ENCODE measurements at regions not wholly inside any gene's neighbourhood (a gene's known extent, or its start where the extent isn't known, plus 50 kb on each side); places are given as distances from the start of the nearest gene placed in this dataset.

DNA sequence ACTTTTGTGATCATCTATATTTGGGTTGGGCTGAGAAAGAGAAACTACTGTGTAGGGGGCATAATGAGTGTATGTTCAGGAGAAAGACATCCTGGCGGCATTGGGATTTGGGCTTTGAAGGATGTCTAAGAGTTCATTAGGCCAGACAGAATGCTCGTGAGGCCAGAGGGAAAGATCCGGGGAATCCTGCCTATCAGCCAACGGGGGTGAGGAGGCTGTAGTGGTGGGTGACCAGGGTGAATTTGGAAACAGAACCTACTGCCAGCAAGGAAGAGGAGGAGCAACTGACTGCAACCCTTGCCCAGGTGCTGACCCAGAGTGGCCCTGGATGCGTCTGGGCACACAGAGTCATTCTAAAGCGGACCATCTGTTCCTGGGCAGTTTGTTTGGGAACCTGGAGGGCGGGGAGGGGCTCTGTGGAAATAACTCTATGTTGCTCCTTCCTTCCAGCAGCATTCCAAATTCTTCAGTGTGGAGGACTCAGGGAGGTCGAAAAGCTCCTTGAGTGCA, 56.9 kb upstream of the ECE1 start:
- no peak for DNase-seq (ENCODE audit: low read depth, low spot score)

DNA sequence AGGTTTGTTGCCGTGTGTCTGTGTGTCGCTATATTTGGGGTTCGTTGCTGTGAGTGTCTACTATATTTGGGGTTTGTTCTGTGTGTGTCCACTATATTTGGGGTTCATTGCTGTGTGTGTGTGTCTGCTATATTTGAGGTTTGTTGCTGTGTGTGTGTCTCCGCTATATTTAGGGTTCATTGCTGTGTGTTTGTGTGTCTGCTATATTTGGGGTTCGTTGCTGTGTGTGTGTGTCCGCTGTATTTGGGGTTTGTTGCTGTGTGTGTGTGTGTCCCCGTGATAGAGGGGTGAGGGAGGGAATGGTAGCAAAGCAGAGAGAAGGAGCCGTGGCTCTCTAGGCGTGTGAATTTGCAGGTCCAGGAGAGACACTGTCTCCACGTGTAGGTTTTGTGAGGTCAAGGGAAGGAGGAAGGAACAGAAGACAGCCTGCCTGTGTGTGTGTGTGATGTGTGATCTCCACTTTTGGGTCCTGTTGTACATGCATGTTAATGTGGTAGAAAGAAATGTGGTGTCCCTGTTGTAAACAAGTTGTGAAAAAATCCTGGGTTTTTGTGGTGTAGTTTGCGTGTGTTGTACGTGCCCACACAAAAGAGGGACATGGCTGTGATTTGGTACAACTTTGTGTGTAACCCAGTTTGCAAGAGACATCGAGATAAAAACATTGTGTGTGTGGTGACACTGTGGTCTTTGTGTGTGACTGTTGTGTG, 56.3 kb upstream of the ECE1 start:
- no peak for DNase-seq (ENCODE audit: low read depth, low spot score)

DNA sequence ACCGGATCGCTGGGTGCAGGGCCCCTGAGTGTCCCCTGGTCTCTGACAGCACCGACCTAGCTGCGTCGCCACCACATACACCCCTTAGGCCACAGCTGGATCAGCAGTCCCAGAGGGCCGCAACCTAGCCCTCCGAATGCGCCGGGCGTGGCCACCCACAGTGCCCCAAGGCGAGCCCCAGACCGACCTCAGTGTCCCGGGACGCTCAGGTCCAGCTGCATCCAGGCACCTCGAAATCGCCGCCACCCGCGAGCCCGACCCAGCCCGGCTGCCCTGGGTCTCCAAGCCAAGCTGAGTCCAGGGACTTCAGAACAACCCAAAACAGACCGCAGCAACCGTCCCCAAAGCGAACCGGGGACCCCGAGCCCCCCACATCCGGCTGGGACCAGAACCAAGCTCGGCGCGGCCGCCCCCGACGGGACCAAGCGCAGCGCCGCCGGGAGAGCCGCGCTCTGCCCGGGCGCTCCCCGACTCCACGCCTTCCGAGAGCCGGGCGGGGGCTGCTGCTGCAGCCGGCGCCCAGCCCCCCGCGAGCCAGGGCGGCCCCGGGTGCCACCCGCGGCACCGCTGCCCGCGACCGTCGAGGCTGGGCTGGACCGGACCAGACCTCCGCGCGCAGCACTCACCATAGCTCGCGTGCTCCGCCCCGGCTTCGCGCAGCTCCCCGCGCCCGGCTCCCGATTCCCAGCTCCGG, 54.6 kb upstream of the ECE1 start:
- no peak for DNase-seq (ENCODE audit: low read depth, low spot score)

DNA sequence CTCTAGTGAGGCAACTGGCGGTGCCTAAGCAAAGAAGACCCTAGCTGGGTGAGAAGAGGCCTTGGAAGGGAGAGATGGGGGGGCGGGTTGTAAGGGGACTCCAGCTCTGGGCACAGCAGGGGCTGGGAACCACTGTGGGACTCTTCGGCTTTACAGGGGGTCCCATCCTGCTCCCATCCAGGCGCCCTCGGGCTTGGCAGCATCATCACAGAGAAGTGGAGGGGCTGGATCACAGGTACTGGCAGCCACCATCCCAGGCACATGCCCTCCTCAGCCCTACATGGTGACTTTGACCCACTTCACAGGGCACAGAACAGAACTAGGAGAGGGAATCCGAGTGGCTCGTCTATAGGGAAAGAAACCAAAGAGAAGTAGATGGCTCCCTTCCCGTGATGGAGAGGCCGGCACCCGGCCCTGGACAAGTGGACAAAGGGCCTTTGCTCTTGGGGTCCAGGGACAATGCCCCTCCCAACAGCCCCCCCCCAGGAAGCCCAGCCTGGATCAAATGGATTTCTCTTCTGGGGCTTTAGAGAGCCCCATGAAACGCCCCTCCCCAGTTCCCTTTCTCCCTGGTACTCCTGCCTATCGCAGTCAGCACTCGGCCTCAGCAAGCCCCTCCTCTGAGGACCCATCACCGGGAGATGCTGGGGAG, 54.0 kb upstream of the ECE1 start:
- no peak for DNase-seq (ENCODE audit: low read depth, low spot score)

DNA sequence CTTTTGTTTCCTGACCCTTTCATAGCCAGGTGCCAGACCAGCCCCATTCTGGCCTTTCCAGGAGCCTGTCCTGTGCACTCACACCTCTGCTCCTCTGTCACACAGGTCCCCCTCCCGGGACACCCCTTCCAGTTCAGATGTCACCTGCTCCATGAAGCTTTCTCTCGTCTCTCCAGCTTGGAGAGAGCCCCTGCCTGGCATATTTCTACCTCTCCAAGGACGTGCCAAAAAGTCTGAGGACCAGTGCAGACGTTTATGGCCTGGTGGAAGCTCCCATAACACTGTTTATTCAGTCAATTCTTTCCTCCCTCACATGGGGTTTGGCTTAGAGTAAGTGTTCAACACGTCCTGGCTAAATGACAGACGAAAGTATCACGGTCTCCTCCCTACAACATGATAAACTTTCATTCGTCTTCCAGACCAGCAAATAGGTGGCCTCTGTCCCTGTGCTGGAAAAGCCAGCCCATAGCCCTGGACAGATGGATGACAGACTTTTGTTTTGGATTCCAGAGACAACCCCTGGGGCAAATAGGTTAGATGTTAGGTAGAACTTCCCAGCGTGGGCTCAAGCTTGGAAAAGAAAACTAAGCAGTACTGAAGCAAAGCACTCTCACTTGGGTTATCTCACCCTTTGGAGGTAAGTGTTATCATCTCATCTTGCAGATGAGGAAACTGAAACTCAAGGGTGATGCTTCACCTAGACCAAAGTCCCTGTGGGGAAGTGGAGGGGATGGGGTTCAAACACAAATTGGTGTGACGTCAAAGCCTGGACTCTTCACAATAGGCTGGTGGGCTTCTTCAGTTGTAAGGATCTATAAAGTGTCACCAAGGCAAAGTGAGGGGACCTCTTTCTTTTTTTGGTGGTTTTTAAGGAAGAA, 52.9 kb upstream of the ECE1 start:
- DNase-seq (ENCODE audit: low read depth, low spot score), result no peak

DNA sequence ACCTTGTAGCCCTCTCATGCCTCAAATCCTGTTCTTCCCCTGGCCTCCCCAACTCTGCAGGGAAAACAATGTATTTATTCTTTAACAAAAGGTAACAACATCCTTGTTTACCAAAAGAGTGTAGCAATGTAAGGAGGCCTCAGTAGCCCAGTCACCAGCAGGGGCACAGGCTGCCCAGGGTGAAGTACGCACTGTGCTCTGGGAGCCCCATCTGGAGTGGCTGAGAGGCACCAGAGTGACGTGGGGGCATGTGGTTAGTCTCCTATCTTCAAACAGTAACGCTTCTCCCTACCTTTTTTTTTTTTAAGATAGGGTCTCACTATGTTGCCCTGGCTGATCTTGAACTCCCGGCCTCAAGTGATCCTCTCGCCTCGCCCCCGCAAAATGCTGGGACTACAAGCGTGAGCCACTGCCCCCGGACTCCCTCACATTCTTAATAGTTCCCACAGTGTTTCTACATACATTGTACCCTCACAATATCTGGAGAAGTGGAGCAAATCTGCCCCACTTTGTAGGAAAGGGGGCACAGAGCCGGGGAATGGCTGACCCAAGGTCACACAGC, 51.3 kb upstream of the ECE1 start:
- DNase-seq (ENCODE audit: low read depth, low spot score), result no peak

DNA sequence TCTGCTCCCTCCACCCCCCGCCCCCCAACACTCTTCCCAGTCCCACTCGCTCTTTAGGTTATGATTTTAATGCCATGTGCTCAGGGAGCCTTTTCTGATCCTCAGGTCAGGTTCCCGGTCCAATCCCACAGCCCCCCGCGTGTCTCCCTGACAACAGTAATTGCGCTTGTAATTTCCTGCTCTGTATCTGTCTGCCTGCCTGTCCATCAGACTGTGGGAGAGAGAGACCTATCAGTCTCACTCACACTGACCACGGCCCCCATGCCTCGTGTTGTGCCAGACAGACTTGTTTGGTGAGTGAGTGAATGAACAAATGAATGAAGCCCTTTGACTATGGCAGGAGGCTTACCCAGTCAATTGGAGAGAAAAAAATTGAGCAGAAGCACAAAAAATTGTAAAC, 50.8 kb upstream of the ECE1 start:
- no peak for DNase-seq (ENCODE audit: low read depth, low spot score)

DNA sequence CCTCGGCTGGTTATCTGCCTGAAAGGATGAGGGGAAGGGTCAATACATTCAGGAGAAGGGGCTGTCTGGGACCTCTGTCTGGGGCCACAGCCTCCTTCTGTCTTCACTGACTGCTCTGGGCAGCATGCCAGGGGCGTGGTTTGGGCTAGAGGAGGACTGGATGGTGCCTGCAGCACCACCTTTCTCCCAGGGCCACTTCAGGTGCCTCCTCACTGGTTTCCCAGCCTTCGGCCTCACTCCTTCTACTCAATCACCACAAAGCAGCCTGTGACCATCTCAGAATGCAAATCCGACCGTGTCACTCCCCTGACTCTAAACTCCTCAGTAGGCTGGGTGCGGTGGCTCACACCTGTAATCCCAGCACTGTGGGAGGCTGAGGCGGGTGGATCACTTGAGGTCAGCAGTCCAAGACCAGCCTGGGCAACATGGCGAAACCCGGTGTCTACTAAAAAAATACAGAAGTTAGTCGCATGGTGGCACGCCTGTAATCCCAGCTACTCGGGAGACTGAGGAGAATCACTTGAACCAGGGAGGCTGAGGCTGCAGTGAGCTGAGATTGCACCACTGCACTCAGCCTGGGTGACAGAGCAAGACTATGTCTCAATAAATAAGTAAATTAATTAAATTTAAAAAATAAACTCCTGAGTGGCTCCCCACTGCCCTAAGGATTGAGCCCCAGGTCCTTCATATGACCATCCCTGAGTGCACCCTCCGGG, 50.1 kb upstream of the ECE1 start:
- DNase-seq (ENCODE audit: low read depth, low spot score), result no peak

All from activated naive CD8-positive, alpha-beta T cell treated with anti-CD3 and anti-CD28 coated beads, Interleukin-2, amount 50 U/mL, for 16 hours (primary cell).